HEK293 (cell line): ENCODE measurements at regions not wholly inside any gene's neighbourhood (a gene's known extent, or its start where the extent isn't known, plus 50 kb on each side); places are given as distances from the start of the nearest gene placed in this dataset.

Experiments used
- SETDB1 ChIP-seq: IDR thresholded peaks from one replicate; pipeline ENCODE4 v1.6.1; 2017; ENCODE audit warnings: mild to moderate bottlenecking, low read length, moderate library complexity, mixed read lengths; ENCODE audit not compliant: insufficient read length
- YY1 ChIP-seq: fragments of 450-650 bp; formaldehyde crosslinking; IDR thresholded peaks from 2 replicates; pipeline ENCODE4 v1.5.1; 2018; ENCODE audit warnings: missing biosample characterization, missing genetic modification characterization
- TF ChIP-seq, protein P1 (sequence below): fragments of 450-650 bp; formaldehyde crosslinking; IDR thresholded peaks from 2 replicates; pipeline ENCODE4 v1.5.1; 2016; ENCODE audit warnings: missing biosample characterization, missing genetic modification characterization
- TF ChIP-seq, protein P2 (sequence below): fragments of 450-650 bp; formaldehyde crosslinking; IDR thresholded peaks from 2 replicates; pipeline ENCODE4 v1.5.1; 2016; ENCODE audit warnings: missing biosample characterization, missing genetic modification characterization
- TF ChIP-seq, protein P3 (sequence below): fragments of 450-650 bp; formaldehyde crosslinking; IDR thresholded peaks from 2 replicates; pipeline ENCODE4 v1.5.1; 2016; ENCODE audit warnings: missing biosample characterization, missing genetic modification characterization

DNA sequence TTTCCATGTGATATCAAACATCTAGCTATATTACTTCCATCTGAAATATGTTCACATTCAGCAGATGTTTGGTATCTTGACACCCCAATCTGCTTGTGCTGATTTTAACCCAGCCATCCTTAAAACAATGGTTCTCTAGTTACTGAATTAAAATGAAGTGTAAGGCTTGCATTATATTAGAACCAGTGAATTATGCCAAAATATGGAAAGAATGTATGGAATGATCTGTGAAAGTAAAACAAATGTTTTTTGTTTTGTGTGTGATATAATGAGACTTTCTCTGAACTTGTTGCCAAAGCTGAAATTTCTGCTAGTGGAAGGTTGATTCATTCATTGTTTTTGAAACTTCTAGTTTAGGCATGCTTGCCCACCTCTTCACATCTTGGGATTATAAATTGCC is 317.1 kb downstream of the MEX3B start:
- TF ChIP-seq, protein P1, sequence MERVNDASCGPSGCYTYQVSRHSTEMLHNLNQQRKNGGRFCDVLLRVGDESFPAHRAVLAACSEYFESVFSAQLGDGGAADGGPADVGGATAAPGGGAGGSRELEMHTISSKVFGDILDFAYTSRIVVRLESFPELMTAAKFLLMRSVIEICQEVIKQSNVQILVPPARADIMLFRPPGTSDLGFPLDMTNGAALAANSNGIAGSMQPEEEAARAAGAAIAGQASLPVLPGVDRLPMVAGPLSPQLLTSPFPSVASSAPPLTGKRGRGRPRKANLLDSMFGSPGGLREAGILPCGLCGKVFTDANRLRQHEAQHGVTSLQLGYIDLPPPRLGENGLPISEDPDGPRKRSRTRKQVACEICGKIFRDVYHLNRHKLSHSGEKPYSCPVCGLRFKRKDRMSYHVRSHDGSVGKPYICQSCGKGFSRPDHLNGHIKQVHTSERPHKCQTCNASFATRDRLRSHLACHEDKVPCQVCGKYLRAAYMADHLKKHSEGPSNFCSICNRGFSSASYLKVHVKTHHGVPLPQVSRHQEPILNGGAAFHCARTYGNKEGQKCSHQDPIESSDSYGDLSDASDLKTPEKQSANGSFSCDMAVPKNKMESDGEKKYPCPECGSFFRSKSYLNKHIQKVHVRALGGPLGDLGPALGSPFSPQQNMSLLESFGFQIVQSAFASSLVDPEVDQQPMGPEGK (tag by site-specific recombination) = no peak
- TF ChIP-seq SETDB1 = no peak
- TF ChIP-seq, protein P2, sequence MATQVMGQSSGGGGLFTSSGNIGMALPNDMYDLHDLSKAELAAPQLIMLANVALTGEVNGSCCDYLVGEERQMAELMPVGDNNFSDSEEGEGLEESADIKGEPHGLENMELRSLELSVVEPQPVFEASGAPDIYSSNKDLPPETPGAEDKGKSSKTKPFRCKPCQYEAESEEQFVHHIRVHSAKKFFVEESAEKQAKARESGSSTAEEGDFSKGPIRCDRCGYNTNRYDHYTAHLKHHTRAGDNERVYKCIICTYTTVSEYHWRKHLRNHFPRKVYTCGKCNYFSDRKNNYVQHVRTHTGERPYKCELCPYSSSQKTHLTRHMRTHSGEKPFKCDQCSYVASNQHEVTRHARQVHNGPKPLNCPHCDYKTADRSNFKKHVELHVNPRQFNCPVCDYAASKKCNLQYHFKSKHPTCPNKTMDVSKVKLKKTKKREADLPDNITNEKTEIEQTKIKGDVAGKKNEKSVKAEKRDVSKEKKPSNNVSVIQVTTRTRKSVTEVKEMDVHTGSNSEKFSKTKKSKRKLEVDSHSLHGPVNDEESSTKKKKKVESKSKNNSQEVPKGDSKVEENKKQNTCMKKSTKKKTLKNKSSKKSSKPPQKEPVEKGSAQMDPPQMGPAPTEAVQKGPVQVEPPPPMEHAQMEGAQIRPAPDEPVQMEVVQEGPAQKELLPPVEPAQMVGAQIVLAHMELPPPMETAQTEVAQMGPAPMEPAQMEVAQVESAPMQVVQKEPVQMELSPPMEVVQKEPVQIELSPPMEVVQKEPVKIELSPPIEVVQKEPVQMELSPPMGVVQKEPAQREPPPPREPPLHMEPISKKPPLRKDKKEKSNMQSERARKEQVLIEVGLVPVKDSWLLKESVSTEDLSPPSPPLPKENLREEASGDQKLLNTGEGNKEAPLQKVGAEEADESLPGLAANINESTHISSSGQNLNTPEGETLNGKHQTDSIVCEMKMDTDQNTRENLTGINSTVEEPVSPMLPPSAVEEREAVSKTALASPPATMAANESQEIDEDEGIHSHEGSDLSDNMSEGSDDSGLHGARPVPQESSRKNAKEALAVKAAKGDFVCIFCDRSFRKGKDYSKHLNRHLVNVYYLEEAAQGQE = no peak
- TF ChIP-seq, protein P3, sequence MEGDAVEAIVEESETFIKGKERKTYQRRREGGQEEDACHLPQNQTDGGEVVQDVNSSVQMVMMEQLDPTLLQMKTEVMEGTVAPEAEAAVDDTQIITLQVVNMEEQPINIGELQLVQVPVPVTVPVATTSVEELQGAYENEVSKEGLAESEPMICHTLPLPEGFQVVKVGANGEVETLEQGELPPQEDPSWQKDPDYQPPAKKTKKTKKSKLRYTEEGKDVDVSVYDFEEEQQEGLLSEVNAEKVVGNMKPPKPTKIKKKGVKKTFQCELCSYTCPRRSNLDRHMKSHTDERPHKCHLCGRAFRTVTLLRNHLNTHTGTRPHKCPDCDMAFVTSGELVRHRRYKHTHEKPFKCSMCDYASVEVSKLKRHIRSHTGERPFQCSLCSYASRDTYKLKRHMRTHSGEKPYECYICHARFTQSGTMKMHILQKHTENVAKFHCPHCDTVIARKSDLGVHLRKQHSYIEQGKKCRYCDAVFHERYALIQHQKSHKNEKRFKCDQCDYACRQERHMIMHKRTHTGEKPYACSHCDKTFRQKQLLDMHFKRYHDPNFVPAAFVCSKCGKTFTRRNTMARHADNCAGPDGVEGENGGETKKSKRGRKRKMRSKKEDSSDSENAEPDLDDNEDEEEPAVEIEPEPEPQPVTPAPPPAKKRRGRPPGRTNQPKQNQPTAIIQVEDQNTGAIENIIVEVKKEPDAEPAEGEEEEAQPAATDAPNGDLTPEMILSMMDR = no peak
- no peak for TF ChIP-seq YY1 (tag by site-specific recombination)
